GM23338 (cell line): ENCODE measurements at regions not wholly inside any gene's neighbourhood (a gene's known extent, or its start where the extent isn't known, plus 50 kb on each side); places are given as distances from the start of the nearest gene placed in this dataset.

Experiments
- CREB1 ChIP-seq: fragments of 250-450 bp; sonication (Bioruptor Pico); IDR thresholded peaks from 2 replicates; pipeline ENCODE4 v1.5.0; 2020; ENCODE audit warnings: low read depth, mild to moderate bottlenecking, moderate library complexity
- CTCF ChIP-seq, 2 experiments: fragments of 200-600 bp in 1 of 2; sonication (generic) in 1 of 2; conservative IDR thresholded peaks; 2 replicates each; pipeline versions ENCODE4 v1.5.1 to v1.6.1; 2016 to 2017; ENCODE audit warnings: antibody characterized with exemption in 2 of 2, low read depth in 2 of 2, mild to moderate bottlenecking in 2 of 2, moderate library complexity in 1 of 2
- ETS1 ChIP-seq: IDR thresholded peaks from 2 replicates; pipeline ENCODE4 v1.6.1; 2016; ENCODE audit warnings: antibody characterized with exemption
- EZH2 ChIP-seq: fragments of 200-600 bp; sonication (generic); IDR thresholded peaks from one replicate; pipeline ENCODE4 v1.8.0; 2017; ENCODE audit warnings: antibody characterized with exemption, mild to moderate bottlenecking, low read depth; ENCODE audit not compliant: unreplicated experiment
- EZH2phosphoT487 ChIP-seq: fragments of 200-600 bp; sonication (generic); IDR thresholded peaks from one replicate; pipeline ENCODE4 v1.8.1; 2018; ENCODE audit warnings: antibody characterized with exemption; ENCODE audit not compliant: unreplicated experiment
- JUNB ChIP-seq: IDR thresholded peaks from one replicate; pipeline ENCODE4 v1.6.1; 2016; ENCODE audit warnings: antibody characterized with exemption; ENCODE audit not compliant: unreplicated experiment
- NANOG ChIP-seq: IDR thresholded peaks from 2 replicates; pipeline ENCODE4 v1.6.1; 2016; ENCODE audit warnings: antibody characterized with exemption, borderline replicate concordance
- POLR2AphosphoS5 ChIP-seq: IDR thresholded peaks from 2 replicates; pipeline ENCODE4 v1.6.1; 2016; ENCODE audit warnings: antibody characterized with exemption, low read depth
- REST ChIP-seq: IDR thresholded peaks from one replicate; pipeline ENCODE4 v1.6.1; 2018; ENCODE audit warnings: antibody characterized with exemption; ENCODE audit not compliant: unreplicated experiment
- STAT1 ChIP-seq: IDR thresholded peaks from one replicate; pipeline ENCODE4 v1.6.1; 2016; ENCODE audit warnings: antibody characterized with exemption; ENCODE audit not compliant: unreplicated experiment
- ZNF114 ChIP-seq: fragments of 250-450 bp; sonication (Bioruptor Pico); IDR thresholded peaks from 2 replicates; pipeline ENCODE4 v1.5.0; 2020; ENCODE audit warnings: mild to moderate bottlenecking, moderate library complexity
- ZNF331 ChIP-seq: fragments of 250-450 bp; sonication (Bioruptor Pico); IDR thresholded peaks from 2 replicates; pipeline ENCODE4 v1.5.0; 2020; ENCODE audit warnings: low read depth, mild to moderate bottlenecking, moderate library complexity
- ZNF462 ChIP-seq: fragments of 250-450 bp; sonication (Bioruptor Pico); IDR thresholded peaks from 2 replicates; pipeline ENCODE4 v1.5.0; 2020; ENCODE audit warnings: mild to moderate bottlenecking, moderate library complexity

GRCh38 chr15:70535955-70536338 lies 227.4 kb downstream of the UACA start:
- TF ChIP-seq CTCF (conservative IDR thresholded peaks at IDR 0.05; ENCODE audit: low read depth in 2 of 2) (no peak), REST (no peak), ZNF114 (no peak), EZH2 (no peak), POLR2AphosphoS5 (no peak), CREB1 (CRISPR knock-in tag) (no peak), ZNF462 (no peak), ETS1 (no peak), EZH2phosphoT487 (no peak), JUNB (no peak), ZNF331 (no peak), NANOG (no peak), STAT1 (no peak)
